Activated CD4-positive, alpha-beta T cell treated with anti-CD3 and anti-CD28 coated beads for 4 hours (primary cell): ENCODE measurements at regions not wholly inside any gene's neighbourhood (a gene's known extent, or its start where the extent isn't known, plus 50 kb on each side); places are given as distances from the start of the nearest gene placed in this dataset.
"Not testable (repeated sequence)": the region's sequence is repeated elsewhere in the genome, so short reads cannot be mapped to it uniquely, and the experiment has no call there.

ENCODE experiments used
- DNase-seq, 2 donors: peaks; one replicate each; pipeline ENCODE4 v3.0.0-alpha.2; 2020

GRCh38 chr4:23976423-23976822 is 86.6 kb upstream of the PPARGC1A start:
- DNase-seq = no peak

- DNase-seq = no peak
Measured at GRCh38 chr4:23973308-23973855, 83.5 kb upstream of the PPARGC1A start.

GRCh38 chr4:23972805-23973204 is 83.0 kb upstream of the PPARGC1A start:
- no peak for DNase-seq

- DNase-seq = no peak
Measured at GRCh38 chr4:23972187-23972586, 82.3 kb upstream of the PPARGC1A start.

- no peak for DNase-seq
Measured at GRCh38 chr4:23970201-23970850, 80.5 kb upstream of the PPARGC1A start.

- no peak for DNase-seq
Measured at GRCh38 chr4:23969635-23970145, 79.8 kb upstream of the PPARGC1A start.

- no peak for DNase-seq
Measured at GRCh38 chr4:23967281-23967680, 77.4 kb upstream of the PPARGC1A start.

GRCh38 chr4:23966725-23967124 is 76.9 kb upstream of the PPARGC1A start:
- no peak for DNase-seq

- no peak for DNase-seq
Measured at GRCh38 chr4:23962462-23962861, 72.6 kb upstream of the PPARGC1A start.

GRCh38 chr4:23961395-23961794 is 71.5 kb upstream of the PPARGC1A start:
- DNase-seq = not testable (repeated sequence)

GRCh38 chr4:23959396-23960148 is 69.7 kb upstream of the PPARGC1A start:
- DNase-seq = no peak

- no peak for DNase-seq
Measured at GRCh38 chr4:23958749-23959148, 68.9 kb upstream of the PPARGC1A start.

GRCh38 chr4:23957465-23957864 is 67.6 kb upstream of the PPARGC1A start:
- DNase-seq = no peak

GRCh38 chr4:23956601-23957364 is 66.9 kb upstream of the PPARGC1A start:
- DNase-seq = no peak

- no peak for DNase-seq
Measured at GRCh38 chr4:23952258-23952657, 62.4 kb upstream of the PPARGC1A start.

- no peak for DNase-seq
Measured at GRCh38 chr4:23947826-23948225, 58.0 kb upstream of the PPARGC1A start.

GRCh38 chr4:23946299-23946698 is 56.5 kb upstream of the PPARGC1A start:
- DNase-seq = no peak

GRCh38 chr4:23945451-23946017 is 55.7 kb upstream of the PPARGC1A start:
- no peak for DNase-seq

- DNase-seq = not testable (repeated sequence)
Measured at GRCh38 chr4:23944556-23944955, 54.7 kb upstream of the PPARGC1A start.

GRCh38 chr4:23943478-23943877 is 53.6 kb upstream of the PPARGC1A start:
- DNase-seq = no peak

GRCh38 chr4:23942471-23942870 is 52.6 kb upstream of the PPARGC1A start:
- no peak for DNase-seq
